GM19043 (cell line): ENCODE measurements at regions not wholly inside any gene's neighbourhood (a gene's known extent, or its start where the extent isn't known, plus 50 kb on each side); places are given as distances from the start of the nearest gene placed in this dataset.

Experiments
- ATAC-seq: cut with Tn5 transposase; IDR thresholded peaks from one replicate; pipeline ENCODE4 v1.9.1; 2021; ENCODE audit warnings: low read depth; ENCODE audit not compliant: unreplicated experiment

DNA sequence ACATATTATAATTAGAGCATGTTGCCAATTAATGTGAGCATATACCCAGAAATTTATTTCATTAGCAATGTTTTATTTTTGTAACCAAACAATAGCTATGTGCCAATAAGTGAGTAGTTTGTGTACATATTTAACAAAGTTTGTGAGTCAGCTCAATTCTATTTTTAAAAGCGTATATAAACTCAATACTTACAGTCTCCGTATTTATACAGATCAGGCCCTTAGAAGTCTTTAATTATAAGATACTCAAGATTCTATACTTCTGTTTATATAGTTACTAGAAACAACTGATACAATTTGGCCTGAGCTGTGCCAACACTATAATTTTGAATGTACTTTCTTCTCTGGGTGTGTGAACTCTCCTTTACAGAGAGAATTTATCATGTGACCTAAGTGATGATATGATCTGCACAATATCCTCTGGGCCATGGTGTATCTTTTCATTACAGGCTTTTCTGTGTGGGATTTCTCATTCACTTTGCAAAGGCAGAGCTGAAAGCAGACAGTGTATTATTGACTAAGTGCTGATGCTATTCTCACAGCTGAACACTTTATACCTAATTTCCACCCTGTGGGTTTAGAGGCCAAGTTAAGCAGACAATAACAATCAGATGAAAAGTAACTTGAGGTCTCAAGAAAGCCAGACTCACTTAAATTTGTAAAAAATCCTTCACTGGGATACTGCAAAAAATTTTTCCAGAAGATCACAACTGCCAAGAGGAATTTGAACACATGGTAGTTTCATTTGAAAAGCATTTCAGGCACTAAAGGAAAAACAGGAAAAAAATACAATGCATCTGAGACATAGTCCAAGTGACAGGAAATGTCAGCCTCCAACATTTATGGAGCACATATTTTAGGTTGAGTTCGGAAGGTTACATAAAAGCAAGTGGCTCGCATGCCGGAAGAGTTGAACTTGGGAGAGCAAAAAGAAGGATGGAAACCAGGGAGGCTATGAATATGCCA lies 277.9 kb upstream of the SEMA6D start:
- no peak for ATAC-seq

DNA sequence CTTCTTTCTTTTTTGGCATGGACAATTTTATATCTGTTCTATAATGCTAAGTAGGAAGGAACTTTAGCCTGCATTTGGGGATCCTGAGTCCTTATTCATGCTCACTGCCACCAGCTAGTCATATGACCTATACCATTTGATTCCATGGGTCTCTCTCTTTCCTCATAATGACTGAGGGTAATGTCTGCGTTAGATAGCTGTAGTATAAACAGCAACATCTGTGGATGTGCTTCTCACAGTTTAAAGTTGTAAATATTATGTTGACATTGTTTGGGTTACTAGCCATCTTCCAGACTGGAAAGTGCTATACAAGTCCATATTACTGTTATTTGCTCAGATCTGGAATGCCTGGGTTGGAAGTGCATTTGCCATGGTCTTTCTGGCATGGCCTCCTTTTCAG lies 274.9 kb upstream of the SEMA6D start:
- ATAC-seq = no peak

DNA sequence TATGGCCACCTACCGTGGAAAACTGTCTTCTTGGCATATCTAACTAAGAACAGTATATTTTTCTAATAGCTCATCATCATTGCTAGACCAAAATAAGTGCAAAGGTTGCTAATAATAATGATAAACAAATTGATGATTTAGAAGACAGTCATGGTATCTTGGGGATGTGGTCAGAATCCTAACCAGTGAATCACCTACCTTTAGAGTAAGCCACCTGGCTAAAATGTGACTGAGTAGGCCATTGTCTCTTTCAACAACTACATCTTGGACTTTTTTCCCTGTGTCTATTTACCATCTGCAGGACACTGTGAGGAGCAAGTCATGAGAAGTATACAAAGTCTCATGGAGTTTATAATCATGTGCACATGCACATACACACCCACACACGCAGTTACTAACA lies 273.5 kb upstream of the SEMA6D start:
- no peak for ATAC-seq

DNA sequence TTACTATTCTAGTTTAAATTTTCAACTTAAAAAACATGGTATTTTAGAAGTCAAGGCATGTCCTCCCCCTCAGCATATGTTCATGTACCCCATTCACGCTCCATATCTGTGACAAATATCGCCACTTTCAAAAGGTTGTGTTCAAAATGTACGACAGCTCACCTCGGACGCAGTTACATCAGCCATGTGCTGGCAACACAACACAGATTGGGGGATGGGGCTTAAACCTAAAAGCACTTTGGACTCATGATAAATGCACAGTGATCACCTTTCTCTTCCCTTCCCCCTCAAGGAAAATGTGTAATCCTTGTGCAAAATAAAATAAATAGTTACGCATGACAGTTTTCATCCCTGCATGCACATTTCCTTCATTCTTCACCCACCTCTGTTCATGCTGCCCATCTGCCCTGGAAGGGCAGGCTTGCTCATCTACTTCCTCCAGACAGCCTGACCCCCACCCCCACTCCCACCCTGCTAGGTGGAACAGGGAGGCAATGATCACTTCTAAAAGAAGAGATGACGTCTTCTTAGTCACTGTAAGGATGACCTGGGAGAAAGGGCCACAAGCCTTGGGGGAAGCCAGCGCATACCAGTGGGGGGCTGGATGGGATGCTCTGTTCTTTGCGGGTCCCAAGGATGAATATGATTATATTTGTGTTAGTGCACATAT lies 271.4 kb upstream of the SEMA6D start:
- ATAC-seq = no peak

DNA sequence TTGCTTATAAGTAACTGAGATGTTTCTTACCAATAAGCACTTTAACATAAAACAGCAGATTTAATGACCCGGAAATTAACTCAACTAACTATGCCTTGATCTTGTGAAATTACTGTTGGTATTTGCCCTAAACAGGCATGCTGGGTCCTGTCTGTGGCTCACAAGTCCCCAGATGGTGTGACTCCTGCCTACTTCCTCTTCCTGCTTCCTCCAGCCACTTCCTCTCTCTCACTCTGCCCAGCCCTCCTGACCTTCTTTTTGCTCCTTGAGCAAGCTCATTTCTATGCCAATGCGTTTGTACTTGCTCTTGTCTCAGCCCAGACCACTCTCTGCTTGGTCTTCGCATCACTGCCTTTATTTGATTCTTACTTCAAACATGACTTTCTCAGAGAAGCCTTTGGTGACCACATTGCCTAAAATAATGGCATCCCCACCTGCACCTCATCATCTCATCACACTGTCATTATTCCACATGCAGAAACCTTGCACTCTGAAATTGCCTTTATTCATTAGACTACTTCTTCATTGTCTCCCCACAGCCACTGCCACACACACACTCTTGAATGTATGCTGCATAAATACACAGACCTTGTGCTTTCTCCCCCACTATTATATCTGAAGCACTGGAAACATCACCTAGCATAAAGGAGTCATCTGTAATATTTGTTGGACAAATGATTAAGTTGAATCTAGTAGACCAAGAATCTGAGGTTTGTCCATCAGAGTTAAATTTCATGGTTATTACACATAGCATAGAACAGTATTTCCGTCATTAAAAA lies 256.3 kb upstream of the SEMA6D start:
- no peak for ATAC-seq

DNA sequence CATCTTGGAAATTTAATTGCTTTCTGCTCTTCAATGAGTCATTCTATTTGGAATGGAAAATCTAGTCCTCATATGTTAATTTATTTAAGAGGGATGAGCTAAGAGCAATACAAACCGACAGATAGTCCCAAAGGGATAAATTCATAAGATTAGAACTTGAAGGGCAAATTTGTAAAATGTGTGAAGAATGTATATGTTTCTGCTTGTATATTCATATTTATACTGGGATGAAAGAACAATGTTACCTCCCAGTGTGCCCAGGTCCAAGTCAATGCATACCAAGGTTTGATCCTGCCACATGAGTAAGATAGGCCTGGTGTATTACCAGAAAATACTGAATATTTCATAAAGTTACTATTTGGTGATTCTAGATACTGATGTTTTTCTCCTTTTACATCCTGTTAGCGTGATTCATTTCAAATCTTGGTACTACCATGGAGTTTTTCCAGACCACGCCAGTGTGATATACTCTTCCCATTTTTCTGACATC lies 255.6 kb upstream of the SEMA6D start:
- ATAC-seq = no peak

DNA sequence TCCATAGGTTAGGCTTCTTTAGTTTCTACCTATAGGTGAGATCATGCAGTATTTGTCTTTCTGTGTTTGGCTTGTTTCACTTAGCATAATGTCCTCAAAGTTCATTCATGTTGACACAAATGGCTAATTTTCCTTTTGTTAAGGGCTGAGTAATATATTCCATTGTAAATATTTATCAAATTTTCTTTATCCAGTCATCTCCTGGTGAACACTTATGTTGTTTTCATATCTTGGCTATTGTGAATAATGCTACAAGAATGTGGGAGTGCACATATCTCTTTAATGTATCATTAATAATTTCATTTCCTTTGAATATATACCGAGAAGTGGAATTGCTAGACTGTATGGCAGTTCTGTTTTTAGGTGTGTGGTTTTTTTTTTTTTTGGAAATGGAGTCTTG lies 250.9 kb upstream of the SEMA6D start:
- no peak for ATAC-seq

DNA sequence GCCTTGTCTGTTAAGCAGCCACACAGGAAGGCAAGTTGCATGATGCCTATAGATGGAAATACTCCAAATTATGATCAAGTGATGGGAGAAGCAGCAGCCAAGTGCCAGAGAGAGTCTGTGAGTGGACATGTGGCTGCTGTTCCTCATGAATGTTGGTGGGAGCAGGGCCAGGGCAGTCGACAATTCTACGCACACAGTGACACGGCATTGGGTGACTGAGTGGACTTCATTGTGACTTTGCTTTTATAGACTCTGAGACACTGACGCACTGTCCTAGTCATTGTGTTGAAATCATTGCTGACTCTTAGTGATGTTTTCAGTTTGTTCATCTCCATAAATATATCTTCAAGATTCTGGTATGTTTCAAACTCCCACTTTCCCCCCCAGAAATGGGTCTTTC lies 246.3 kb upstream of the SEMA6D start:
- ATAC-seq = no peak

DNA sequence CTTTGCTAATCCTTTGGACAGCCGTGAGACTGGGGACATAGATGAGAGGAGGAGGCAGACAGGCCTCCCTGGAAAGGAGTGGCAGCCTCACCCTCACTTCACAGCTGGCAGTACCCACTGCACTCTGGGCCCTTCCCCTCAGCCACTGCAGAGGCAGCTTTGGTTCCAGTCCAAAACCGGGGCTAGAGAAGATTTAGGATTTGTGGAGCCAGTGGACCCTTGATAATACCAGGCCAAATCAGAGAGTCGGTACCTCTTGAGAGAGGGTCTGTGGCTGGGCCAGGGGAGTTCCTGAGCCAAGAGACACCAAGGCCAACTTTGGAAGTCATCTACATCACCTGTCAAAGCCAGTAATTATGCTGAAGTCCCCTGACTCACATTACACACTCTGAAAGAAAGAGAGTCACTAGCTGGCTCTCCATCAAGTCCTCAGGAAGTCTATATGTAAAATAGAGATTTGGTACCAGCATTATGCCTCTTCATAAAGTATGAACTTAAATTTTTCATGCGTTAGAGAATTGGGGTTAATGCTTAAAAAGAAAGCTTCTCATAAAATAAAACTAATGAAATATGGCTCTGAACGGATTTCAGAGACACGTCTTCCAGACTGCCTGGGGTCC lies 244.1 kb upstream of the SEMA6D start:
- ATAC-seq = no peak

DNA sequence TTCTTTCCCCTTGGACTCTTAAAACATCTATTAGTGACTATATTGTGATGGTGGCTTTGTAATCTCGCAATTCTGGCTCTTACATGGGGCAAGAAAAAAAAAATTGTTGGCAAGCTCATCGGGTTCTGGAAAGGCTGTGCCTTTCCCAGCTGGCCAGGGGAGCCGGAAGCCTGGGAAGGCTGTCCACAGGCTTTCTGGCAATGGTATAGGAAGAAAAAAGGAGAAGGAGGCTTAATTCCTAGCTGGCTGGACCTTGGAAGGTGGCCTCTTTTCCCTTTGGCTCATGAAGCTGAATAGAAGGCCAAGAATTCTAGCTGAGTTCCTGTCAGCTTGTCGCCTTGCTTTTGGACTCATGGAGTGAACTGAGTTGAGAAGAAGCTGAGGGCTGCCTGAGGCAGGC lies 243.5 kb upstream of the SEMA6D start:
- no peak for ATAC-seq

DNA sequence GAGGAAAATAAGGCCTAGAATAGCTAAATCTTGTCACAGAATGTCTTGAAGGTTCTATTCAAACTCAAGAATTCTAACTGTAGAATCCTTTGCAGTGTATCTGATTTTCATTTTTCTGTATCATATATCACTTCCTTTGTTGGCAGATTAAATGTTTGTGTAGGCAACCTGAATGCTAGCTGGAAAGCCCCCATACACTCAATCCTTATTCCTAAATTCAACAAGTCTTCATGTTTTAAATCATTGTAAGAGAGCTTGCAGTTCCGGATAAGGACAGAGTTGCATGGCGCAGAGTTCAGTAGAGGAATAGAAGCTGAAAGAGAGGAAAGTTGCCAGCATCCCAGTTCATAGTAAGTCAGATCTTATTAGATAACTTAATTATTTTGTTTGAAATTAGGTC lies 242.0 kb upstream of the SEMA6D start:
- ATAC-seq = no peak

DNA sequence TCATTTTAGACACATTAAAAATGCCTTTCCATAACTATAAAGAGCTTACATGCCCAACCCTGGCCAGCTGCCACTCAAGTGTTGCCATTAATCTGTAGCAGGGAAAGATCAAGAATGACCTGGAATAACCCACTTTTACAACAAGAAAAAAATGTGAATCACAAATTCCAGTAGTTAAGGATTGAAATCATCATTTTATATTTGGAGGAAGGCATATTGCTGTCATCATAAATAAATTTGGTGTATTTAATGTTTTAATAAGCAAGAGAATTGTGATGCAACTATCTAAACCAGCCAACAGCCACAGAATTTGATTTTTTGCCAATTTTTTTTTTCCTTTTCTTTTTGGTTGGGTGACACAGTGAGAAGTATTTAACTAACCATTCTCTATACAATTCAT lies 240.0 kb upstream of the SEMA6D start:
- ATAC-seq = no peak

DNA sequence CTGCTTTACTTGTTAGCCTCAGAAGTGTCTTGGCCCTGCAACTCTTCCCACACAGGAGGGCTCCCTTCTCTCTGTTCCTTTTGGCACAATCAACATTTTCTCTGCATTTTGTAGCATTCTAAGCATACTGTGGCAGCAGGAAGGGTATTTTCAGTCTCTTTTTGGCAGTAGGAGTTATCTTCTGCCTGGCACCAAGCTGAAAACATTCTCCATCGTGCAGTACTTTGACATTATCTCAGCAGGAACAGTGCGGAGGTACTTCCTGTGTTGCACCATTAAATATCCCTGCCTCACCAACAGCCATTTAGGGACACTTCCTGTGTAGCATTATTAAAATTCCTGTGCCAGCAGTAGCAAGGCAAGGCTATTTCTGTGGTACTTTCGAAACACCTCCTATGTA lies 233.2 kb upstream of the SEMA6D start:
- no peak for ATAC-seq

DNA sequence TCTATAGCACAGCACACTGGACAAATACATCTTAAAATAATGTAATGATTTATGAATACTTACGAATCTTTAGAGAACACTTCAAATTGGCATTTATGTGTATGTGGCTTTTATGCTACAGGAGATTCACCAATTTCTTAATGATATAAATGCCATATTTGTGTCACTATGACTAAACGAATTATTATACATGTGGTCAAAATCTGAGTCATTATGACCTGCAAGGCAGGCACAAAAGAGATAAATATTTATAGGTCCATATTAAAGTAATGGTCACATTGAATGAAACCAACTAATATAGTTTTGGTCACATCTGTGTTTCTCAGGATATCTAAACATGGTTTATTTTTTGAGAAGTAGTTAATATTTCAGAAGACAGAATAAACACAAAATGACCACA lies 232.3 kb upstream of the SEMA6D start:
- ATAC-seq = no peak

DNA sequence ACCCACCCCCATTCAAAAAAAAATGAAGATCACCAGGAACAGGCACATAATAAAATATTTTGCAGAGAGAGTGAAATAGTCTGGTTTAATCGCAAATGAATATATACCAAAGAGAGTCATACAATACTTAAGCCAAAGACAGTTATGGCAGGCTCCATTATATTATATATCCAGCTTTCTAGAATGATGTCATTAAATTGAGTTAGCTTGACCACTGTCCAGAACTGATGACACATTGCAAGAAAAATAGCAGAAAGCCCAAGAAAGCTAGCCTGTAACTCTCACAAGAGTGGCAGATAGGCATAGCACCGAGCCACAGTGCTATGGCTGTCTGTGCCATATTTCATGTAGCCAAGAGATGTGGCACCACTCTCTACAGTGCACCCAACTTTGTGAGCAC lies 231.9 kb upstream of the SEMA6D start:
- no peak for ATAC-seq

DNA sequence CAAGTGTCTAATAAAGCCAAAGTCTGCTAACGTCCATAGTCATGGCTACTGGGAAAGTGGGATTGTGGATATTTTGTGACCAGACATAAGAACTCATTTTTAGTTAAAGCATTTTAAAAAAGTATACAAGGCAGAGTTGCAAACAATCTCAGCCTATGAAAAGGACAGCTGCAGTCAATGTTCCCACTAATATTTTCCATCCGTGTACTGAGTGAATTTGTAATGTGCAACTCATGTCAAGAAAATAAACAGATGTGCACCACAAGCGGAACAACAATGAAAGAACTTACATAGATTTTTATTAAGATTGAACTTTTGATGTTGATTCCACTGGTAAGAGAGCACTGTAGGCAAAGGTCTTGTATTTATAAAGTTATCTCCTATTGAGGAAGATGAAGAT lies 231.3 kb upstream of the SEMA6D start:
- ATAC-seq = no peak

DNA sequence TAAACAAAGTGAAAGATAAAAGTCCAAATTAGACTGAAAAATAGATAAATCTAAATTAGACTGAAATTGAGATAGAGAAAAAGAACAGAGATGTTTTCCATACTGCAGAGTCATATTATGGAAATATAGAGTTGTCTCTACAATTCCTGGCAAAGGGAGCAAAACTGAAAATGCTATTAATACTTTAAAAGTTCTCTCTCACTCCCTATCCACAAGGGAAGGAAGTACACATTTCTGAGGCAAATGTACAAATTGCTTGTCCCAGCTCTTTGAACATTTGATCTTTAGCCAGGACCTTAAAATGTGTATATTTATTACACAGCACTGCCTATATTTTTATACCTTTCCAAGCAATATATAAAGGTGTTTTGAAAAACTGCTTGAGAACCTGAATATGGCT lies 225.1 kb upstream of the SEMA6D start:
- ATAC-seq = no peak

DNA sequence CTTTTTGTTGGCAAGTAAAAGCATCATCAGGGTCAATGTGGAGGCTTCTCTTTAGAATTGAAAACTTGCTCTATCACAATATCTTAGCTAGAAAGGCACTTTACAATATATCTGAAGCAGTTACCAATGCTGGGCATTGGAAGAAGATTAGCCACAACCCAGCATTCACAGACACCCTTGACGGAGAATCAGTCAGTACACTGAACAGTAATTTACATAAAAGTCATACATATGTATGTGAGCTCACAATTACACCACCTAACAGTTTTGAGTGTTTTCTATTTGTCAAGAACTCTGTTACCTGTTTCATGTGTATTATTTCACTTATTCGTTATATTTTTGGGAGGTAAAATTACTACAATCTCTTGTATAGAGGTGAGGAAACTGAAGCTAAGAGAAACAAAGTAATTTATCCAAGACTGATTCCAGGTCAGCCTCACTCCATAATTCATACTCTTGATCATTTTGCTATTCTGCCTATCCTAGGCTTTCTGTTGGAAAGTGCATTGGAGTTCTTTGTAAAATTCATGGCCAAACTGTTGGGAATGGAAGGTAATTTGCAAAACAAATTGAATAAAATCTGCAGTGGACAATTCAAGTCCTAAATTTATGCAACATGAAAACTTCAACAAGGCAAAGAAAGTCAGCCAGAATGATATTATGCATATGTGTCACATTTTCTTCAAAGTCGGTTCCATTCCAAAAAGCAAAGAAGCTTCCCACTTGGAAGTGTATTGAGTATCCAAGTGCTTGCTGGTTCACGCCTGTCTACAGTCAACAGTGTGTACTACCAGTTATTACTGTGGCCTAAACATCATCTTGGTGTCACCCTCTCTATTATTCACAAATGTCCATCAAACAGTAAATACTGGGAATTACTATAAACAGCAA lies 223.7 kb upstream of the SEMA6D start:
- ATAC-seq = no peak

DNA sequence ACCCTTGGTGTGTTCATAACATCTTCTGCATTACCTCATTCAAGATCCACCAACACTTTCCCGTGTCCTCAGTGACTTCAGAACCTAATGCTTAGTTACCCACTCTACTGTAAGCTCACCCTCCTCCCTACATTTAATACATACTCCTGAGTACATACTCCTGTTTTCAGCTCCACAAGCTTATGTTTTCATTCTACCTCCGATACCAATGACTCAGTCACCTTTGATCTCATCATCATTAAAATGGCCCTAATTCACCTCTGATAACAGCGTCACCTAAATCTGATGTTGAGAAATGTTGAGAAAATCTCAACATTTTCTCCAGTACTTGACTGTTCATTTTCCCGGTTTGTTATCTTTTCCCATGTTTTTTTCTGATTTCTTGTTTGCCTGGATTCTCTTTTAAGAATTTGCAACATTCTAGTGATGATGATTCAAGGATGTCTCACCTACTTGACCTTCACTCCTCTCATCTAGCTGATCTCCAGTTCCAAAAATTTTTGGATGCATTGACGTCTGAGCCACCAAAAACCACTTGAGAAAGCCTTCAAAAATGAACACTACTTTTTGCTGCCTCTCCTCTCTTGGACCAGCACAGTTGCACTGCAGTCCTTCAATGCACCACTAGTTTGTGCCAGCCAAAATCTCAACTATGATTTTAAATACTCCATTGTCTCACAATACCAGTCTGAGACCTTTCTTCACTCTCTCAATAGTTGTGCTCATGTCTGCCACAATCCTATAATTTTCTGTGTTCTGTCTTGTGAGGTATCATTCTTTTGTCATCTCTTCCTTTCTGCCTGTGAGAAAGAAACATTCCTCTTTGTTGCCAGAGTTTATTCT lies 220.7 kb upstream of the SEMA6D start:
- ATAC-seq = no peak
